Glutamatergic neuron (in vitro differentiated cells): ENCODE measurements at regions not wholly inside any gene's neighbourhood (a gene's known extent, or its start where the extent isn't known, plus 50 kb on each side); places are given as distances from the start of the nearest gene placed in this dataset.

Source experiments
- DNase-seq: peaks from one replicate; pipeline ENCODE4 v3.0.0; 2022
- H3K27ac Mint-ChIP-seq: one replicate; pipeline ENCODE4 v1.8.0; 2020; ENCODE audit warnings: mild to moderate bottlenecking, mixed read lengths, inconsistent platforms; ENCODE audit not compliant: unreplicated experiment
- H3K27me3 Mint-ChIP-seq: one replicate; pipeline ENCODE4 v1.8.0; 2020; ENCODE audit warnings: mild to moderate bottlenecking, moderate library complexity, mixed read lengths, inconsistent platforms; ENCODE audit not compliant: unreplicated experiment
- H3K36me3 Mint-ChIP-seq: one replicate; pipeline ENCODE4 v1.8.0; 2020; ENCODE audit warnings: mild to moderate bottlenecking, mixed read lengths, inconsistent platforms; ENCODE audit not compliant: unreplicated experiment
- H3K4me1 Mint-ChIP-seq: one replicate; pipeline ENCODE4 v1.8.0; 2020; ENCODE audit warnings: mild to moderate bottlenecking, low read depth, mixed read lengths, inconsistent platforms; ENCODE audit not compliant: unreplicated experiment
- H3K4me3 Mint-ChIP-seq: one replicate; pipeline ENCODE4 v1.8.0; 2020; ENCODE audit warnings: mild to moderate bottlenecking, mixed read lengths, inconsistent platforms; ENCODE audit not compliant: unreplicated experiment
- H3K9me3 Mint-ChIP-seq: one replicate; pipeline ENCODE4 v1.8.0; 2020; ENCODE audit warnings: mild to moderate bottlenecking, moderate library complexity, mixed read lengths, inconsistent platforms; ENCODE audit not compliant: unreplicated experiment
- CTCF ChIP-seq: fragments of 200-600 bp; sonication (generic); IDR thresholded peaks from one replicate; pipeline ENCODE4 v1.5.0; 2021; ENCODE audit not compliant: partially characterized antibody, unreplicated experiment

GRCh38 chr10:44244745-44245600, 139.9 kb downstream of the CXCL12 start:
- H3K36me3 Mint-ChIP-seq = no peaks in the 10 kb centered on the region
- peaks cover 1% of the 10 kb centered on the region for H3K9me3 Mint-ChIP-seq
- no peak for TF ChIP-seq CTCF

GRCh38 chr10:44243851-44244510, 140.9 kb downstream of the CXCL12 start:
- H3K27ac Mint-ChIP-seq = no peak overlapping the region
- peaks cover 4% of the 10 kb centered on the region for H3K9me3 Mint-ChIP-seq
- peaks cover 4% of the 10 kb centered on the region for H3K27me3 Mint-ChIP-seq
- H3K4me3 Mint-ChIP-seq = no peak overlapping the region
- DNase-seq = no peak
- no peak for TF ChIP-seq CTCF
- no peaks in the 10 kb centered on the region for H3K36me3 Mint-ChIP-seq
- no peaks in the 10 kb centered on the region for H3K4me1 Mint-ChIP-seq

More at GRCh38 chr10:44244745-44245600, 139.9 kb downstream of the CXCL12 start:
- DNase-seq = no peak
- no peak overlapping the region for H3K4me3 Mint-ChIP-seq
- peaks cover 3% of the 10 kb centered on the region for H3K27me3 Mint-ChIP-seq
- no peak overlapping the region for H3K27ac Mint-ChIP-seq
- no peaks in the 10 kb centered on the region for H3K4me1 Mint-ChIP-seq

- H3K27ac Mint-ChIP-seq = no peak overlapping the region
- no peaks in the 10 kb centered on the region for H3K4me1 Mint-ChIP-seq
- H3K27me3 Mint-ChIP-seq = peaks cover 4% of the 10 kb centered on the region
These were observed 142.1 kb downstream of the CXCL12 start for GRCh38 chr10:44242826-44243225.

GRCh38 chr10:44242091-44242490, 142.8 kb downstream of the CXCL12 start:
- Mint-ChIP-seq H3K9me3 (peaks cover 4% of the 10 kb centered on the region), H3K36me3 (no peaks in the 10 kb centered on the region), H3K27me3 (peaks cover 4% of the 10 kb centered on the region)

More at GRCh38 chr10:44242826-44243225, 142.1 kb downstream of the CXCL12 start:
- no peak for DNase-seq
- Mint-ChIP-seq H3K4me3 (no peak overlapping the region), H3K9me3 (peaks cover 4% of the 10 kb centered on the region), H3K36me3 (no peaks in the 10 kb centered on the region)
- TF ChIP-seq CTCF = no peak

More at GRCh38 chr10:44242091-44242490, 142.8 kb downstream of the CXCL12 start:
- DNase-seq = no peak
- Mint-ChIP-seq H3K4me3 (no peak overlapping the region), H3K27ac (no peak overlapping the region), H3K4me1 (no peaks in the 10 kb centered on the region)
- no peak for TF ChIP-seq CTCF
